ENCODE measurements at regions not wholly inside any gene's neighbourhood (a gene's known extent, or its start where the extent isn't known, plus 50 kb on each side); places are given as distances from the start of the nearest gene placed in this dataset.
A peak's percentile ranks its signal among the peaks of the same experiment; 100 is the strongest.

DNA sequence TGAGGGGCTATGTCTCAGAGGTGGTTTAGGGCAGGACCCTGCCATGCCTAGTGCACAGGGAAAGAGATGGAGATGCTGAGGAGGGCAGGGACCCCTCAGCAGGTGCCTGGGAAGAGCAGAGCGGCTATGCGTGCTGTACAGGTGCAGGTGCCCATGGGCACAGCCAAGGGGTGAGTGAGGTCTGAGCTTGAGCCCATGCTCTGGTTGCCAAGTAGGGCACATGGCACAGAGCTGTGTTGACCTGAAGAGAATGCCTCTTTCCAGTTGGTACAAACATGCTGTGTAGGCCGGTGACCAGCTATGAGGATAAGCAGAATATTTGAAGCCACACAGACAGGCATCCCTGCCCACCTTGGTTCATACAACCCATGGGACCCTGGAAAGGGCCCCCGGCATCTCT, 65.8 kb upstream of the NECTIN1 start:
- Mint-ChIP-seq H3K9me3 (no peaks in the 10 kb centered on the region), H3K4me1 (no peaks in the 10 kb centered on the region), H3K4me3 (no peak overlapping the region), H3K27me3 (peaks cover 11% of the 10 kb centered on the region), H3K27ac (no peak overlapping the region), H3K36me3 (no peaks in the 10 kb centered on the region)
- DNase-seq (no peak), ATAC-seq (ENCODE audit: low read depth) (no peak)
- POLR2A ChIA-PET = no interaction called here

DNA sequence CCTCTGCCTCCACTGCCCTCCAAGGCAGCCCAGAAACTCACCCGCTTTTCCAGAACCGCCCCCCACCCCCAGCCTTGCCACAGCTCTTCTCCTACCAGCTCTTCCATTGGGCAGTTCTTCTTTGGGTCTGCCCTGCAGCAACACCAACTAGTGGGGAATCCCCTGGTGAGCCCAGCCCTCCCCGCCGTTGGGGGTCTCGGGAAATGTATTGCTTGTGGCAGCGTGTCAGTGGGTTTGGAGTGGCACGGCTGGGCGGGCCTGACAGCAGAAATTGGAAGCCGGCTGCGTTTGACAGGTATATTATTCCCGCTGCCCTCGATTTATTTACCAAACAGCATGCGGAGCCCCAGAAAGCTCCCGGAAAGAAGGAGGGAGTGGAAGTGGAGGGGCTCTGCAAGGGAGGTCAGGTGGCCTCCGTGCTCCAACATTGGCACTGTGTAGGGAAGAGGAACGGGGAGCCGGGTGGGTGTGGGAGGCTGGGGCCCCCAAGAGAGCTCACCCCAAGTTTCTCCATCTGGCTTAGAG, 65.2 kb upstream of the NECTIN1 start:
- no peaks in the 10 kb centered on the region for H3K4me1 Mint-ChIP-seq
- DNase-seq (no peak), ATAC-seq (ENCODE audit: low read depth) (no peak)
- H3K4me3 Mint-ChIP-seq = no peak overlapping the region
- no peaks in the 10 kb centered on the region for H3K9me3 Mint-ChIP-seq
- POLR2A ChIA-PET = no interaction called here
- no peaks in the 10 kb centered on the region for H3K36me3 Mint-ChIP-seq
- no peak overlapping the region for H3K27ac Mint-ChIP-seq
- peaks cover 11% of the 10 kb centered on the region for H3K27me3 Mint-ChIP-seq

DNA sequence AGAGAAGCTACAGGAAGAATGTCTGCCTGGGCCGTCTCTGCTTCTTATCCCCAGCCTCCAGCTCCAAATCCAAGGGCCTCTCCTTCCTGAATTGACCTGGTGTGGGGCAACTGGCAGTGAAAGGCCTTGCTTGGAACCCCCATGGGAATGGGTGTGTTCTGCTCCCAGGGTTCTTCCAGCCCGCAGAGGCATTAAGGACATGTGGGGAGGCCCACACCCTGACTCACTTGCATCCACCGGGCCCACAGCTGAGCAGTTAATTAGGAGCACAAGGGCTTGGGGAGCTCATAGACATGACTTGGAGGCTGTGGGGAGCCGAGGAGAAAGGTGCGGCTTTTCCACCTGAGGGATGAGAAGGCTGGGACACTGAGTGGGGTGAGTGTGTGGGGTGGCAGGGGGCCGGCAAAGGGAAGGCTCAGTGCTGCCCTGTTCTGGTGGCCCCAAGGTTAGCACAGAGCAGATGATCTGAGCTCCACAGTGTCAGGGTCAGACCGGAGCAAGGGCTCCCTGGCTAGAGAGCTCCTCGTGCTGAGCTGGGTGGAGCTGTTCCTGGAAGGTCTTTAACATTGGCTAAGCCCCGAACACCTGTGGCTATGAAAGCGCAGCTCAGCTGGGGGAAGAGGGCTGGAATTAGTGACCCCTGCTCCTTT, 64.5 kb upstream of the NECTIN1 start:
- POLR2A ChIA-PET = no interaction called here
- no peak for DNase-seq
- no peaks in the 10 kb centered on the region for H3K4me1 Mint-ChIP-seq
- no peaks in the 10 kb centered on the region for H3K36me3 Mint-ChIP-seq
- no peak overlapping the region for H3K4me3 Mint-ChIP-seq
- ATAC-seq (ENCODE audit: low read depth) = no peak
- H3K27ac Mint-ChIP-seq = no peak overlapping the region
- H3K9me3 Mint-ChIP-seq = no peaks in the 10 kb centered on the region
- peaks cover 11% of the 10 kb centered on the region for H3K27me3 Mint-ChIP-seq

DNA sequence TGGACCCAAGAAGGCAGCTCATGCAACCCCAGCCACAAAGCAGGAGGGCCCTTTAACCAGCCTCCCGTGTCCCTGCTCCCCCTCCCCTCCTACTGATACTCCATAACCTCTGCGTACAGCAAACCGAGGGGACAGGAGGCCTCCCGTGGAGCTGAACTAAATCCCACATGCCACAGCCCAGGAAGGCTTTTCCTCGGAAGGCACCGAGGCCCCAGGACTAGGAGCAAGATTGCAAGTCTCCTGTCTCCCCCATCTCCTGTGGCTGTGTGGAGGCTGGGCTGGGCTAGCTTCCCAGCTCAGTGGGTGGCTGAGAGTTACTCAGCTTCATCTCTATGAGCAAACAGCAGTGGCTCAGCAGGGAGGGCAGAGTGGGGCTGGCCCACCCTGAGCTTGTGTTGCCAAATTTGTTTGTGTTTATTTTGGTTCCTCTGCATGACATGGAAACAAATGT, 62.7 kb upstream of the NECTIN1 start:
- Mint-ChIP-seq H3K9me3 (no peaks in the 10 kb centered on the region), H3K36me3 (no peaks in the 10 kb centered on the region), H3K27ac (no peak overlapping the region), H3K4me3 (no peak overlapping the region), H3K4me1 (no peaks in the 10 kb centered on the region), H3K27me3 (peaks cover 5% of the 10 kb centered on the region)
- DNase-seq = no peak
- ATAC-seq (ENCODE audit: low read depth) = no peak
- POLR2A ChIA-PET = no interaction called here

DNA sequence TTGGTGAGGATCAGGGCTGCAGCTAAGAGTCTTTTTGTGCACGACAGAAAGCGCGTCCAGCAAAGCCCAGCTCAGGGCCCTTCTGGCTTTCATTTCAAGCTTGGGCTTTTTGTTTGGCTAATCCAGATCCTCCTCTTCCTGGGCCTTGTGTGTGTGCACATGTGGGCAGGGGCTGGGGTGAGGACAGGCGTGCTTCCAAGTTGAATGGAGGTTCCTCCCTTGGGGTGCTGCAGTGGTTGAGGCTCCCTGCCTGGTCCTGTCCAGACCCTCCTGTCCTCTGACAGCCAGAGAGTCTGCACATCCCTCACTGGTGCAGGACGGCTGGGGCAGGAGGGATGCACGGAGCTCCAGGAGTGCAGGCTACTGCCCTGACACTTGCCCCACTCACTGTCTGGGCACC, 62.0 kb upstream of the NECTIN1 start:
- peak; percentile 32 for ATAC-seq (ENCODE audit: low read depth)
- Mint-ChIP-seq H3K4me3 (no peak overlapping the region), H3K4me1 (no peaks in the 10 kb centered on the region), H3K27me3 (peaks cover 3% of the 10 kb centered on the region), H3K27ac (no peak overlapping the region), H3K9me3 (no peaks in the 10 kb centered on the region), H3K36me3 (no peaks in the 10 kb centered on the region)
- POLR2A ChIA-PET = no interaction called here
- DNase-seq = no peak

DNA sequence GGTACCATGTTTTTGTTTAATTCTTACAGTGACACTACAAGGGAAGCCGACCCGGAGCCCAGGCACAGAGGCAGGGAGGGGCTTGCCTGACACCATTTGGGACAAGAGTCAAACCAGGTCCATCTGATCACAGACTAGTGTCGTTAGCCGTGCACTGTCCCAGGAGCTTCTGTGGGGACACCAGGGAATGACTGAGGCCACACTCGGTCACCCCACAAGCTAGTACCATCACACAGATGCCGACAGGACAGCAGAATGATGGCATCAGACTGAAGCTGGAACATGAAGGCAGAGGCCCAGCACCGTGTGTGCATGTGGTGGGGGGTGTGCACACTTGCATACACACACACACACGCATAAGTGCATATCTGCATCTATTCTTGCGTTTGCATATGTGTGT, 61.5 kb upstream of the NECTIN1 start:
- no peak for DNase-seq
- POLR2A ChIA-PET = no interaction called here
- Mint-ChIP-seq H3K4me1 (no peaks in the 10 kb centered on the region), H3K4me3 (no peak overlapping the region), H3K36me3 (no peaks in the 10 kb centered on the region), H3K9me3 (no peaks in the 10 kb centered on the region), H3K27me3 (peaks cover 3% of the 10 kb centered on the region), H3K27ac (no peak overlapping the region)
- no peak for ATAC-seq (ENCODE audit: low read depth)

DNA sequence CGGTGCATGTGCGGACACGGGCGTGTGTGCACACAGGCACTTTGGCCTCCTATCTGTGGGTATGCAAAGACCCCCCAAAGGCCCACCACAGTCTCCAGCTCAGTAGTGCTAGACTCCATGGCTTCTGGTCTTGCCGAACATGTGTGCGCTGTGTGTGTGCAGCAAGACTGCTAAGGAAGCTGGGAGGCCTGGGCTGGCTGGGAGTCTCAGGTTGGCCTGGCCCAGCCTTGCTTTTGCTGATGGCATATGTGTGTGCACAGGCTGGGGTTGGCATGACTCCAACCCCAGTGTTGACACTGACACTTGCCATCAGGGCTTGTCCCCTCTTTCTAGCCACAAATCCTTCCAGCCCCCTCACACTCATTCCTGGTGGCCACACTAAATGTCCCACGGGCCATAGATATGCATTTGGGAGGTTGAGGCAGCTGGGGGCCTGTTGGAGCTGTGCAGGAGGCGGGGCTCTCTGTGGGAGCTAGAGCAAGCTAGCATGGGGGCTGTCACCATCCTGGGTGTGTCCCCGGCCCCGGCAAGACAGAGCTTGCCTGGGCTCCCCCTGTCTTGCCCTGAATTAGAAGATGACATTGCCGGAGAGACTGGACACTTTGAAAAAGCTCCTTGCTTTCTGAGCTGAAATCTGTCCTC, 60.9 kb upstream of the NECTIN1 start:
- DNase-seq (no peak), ATAC-seq (ENCODE audit: low read depth) (no peak)
- Mint-ChIP-seq H3K9me3 (no peaks in the 10 kb centered on the region), H3K27me3 (peaks cover 3% of the 10 kb centered on the region), H3K4me3 (no peak overlapping the region), H3K4me1 (no peaks in the 10 kb centered on the region), H3K36me3 (no peaks in the 10 kb centered on the region), H3K27ac (no peak overlapping the region)
- POLR2A ChIA-PET = no interaction called here

DNA sequence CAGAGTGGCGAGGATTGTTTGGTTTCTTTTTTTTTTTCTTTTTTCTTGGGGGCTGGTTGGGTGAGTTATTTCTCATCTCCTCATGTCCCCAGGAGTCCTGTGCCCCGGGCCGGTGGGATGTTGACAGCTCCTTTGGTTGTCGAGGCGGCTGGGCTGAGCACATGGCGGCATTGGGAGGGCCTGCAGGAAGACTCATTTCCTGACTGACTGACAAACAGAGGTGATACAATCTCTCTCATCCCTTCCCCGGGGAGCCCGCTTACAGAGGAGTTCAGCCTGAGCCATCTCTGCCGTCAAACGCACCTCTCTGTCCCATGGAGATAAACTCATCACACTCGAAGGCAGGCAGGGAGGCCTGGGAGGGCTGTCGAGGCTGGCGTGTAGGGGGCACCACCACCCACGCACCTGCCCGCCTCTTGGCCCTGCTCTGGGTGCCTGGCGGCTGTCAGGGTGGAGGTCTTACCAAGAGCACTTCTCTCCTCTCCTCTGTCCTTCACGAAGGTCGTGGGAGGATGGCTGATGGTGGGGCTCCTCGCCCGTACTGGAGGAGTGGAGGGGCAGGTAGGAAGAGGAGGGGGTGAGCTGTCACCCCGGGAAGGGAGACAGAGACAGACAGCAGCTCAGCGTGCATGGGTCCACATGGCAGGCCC, 60.0 kb upstream of the NECTIN1 start:
- Mint-ChIP-seq H3K4me3 (no peak overlapping the region), H3K36me3 (no peaks in the 10 kb centered on the region), H3K27ac (no peak overlapping the region), H3K27me3 (peaks cover 3% of the 10 kb centered on the region), H3K9me3 (no peaks in the 10 kb centered on the region), H3K4me1 (no peaks in the 10 kb centered on the region)
- no peak for DNase-seq
- no peak for ATAC-seq (ENCODE audit: low read depth)
- POLR2A ChIA-PET = no interaction called here

DNA sequence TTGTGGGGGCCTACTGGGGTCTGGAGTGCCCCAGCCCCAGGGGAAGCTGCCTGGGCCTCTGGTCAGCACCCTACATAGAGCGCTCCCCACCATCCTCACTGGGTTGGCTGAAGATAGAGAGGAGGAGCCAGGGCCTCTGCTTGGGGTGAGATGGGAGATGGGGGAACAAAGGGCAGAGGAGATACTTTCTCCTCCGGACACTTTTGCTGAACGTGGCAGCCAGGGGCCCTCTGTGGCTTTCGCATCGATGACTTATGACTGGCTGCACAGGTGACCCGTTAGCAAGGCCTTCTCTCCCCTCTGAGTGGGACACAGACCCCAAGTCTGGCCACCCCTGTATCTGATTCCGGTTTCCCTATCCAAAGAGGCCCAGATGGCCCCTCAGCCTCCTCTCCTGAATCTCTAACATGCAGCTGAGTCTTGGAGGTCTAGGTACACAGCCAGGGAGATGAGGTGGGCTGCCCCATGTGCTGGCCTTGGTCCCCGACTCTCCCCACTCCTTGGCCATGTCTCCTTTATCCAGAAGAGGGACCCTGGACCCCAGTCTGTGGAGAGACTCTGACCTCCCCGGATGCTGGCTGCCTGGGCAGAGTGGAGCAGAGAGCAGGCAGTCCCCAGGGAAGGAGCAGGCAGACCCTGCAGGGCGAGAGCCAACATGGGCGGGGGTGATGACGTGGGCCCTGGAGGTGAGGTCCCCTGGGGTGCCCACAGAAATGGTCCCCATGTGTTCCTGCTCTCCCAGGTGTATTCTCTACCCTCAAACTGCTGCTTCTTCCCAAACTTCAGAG, 59.3 kb upstream of the NECTIN1 start:
- peaks cover 3% of the 10 kb centered on the region for H3K27me3 Mint-ChIP-seq
- no peaks in the 10 kb centered on the region for H3K9me3 Mint-ChIP-seq
- ATAC-seq (ENCODE audit: low read depth) = no peak
- H3K4me3 Mint-ChIP-seq = no peak overlapping the region
- H3K27ac Mint-ChIP-seq = no peak overlapping the region
- no peaks in the 10 kb centered on the region for H3K4me1 Mint-ChIP-seq
- POLR2A ChIA-PET = no interaction called here
- DNase-seq = no peak
- H3K36me3 Mint-ChIP-seq = no peaks in the 10 kb centered on the region

DNA sequence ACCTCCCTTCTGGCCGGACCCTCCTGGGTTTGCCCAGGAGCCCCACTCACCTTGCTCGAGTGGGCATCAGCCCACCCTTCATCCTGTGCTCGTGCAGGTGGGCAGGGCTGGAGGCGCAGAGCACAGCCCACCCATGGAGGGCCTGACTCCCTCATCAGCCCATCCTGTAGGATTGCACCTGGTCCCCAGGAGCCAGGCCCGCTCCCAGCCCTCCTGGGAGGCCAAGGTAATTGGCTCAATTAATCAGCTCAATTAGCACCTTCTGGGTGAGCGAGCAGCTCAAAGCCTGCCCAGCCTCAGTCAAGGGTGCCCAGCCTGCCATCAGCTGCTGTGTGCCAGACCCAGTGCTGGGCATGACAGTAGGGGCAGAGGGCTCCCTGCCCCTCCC, 58.1 kb upstream of the NECTIN1 start:
- no peak overlapping the region for H3K4me3 Mint-ChIP-seq
- peaks cover 4% of the 10 kb centered on the region for H3K27me3 Mint-ChIP-seq
- POLR2A ChIA-PET = no interaction called here
- no peaks in the 10 kb centered on the region for H3K36me3 Mint-ChIP-seq
- H3K9me3 Mint-ChIP-seq = no peaks in the 10 kb centered on the region
- ATAC-seq (ENCODE audit: low read depth) (no peak), DNase-seq (no peak)
- H3K27ac Mint-ChIP-seq = no peak overlapping the region
- no peaks in the 10 kb centered on the region for H3K4me1 Mint-ChIP-seq

DNA sequence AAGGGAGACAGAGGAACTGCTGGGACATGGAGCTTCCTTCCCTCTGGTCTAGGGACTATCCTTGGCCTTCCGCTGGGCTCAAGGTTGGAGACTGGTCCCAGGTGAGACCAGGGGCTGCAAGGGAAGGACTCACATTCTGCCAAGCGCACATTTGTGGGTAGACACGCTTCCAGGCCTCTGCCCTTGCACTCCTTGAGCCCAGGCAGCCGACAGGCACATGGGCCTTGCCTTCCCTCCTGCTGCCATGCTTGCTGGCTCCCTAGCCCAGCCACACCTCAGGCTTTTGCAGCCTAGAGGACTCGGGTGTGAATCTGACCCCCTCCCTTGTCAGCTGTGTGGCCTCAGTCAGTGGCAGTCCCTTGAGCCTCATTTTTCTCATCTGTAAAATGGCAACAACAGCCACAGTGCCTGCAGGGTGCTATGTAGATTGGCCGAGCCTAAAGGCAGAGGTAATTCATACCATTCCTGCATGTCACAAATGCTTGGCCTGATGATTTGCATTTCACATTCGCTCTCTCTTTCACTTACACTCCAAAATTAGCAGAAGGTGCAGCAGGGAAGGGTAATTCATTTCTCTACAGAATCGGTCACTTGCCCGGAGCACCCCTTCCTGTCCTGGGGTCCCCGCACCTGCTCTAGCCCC, 57.6 kb upstream of the NECTIN1 start:
- Mint-ChIP-seq H3K27ac (no peak overlapping the region), H3K4me3 (no peak overlapping the region), H3K36me3 (no peaks in the 10 kb centered on the region), H3K9me3 (no peaks in the 10 kb centered on the region), H3K4me1 (no peaks in the 10 kb centered on the region), H3K27me3 (peaks cover 4% of the 10 kb centered on the region)
- no peak for DNase-seq
- no peak for ATAC-seq (ENCODE audit: low read depth)
- POLR2A ChIA-PET = no interaction called here

DNA sequence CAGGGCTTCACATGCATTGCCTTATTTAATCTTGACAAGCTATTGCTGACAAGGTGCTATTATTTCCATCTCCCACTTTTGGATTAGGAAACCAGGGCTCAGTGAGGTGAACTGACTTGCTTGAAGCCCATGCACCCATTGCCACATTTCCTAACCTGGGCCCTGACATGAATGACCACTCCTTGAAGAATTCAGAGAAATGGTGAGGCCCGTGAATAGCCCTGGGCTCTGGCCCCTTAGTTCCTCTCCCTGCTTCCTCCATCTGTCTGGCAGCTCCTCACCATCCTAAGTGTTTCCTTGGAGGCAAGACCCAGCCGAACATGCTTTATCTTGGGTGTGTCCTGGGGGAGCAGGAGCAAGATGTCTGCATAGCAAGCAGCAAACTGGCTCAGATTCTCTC, 56.1 kb upstream of the NECTIN1 start:
- ATAC-seq (ENCODE audit: low read depth) (no peak), DNase-seq (no peak)
- no peaks in the 10 kb centered on the region for H3K4me1 Mint-ChIP-seq
- H3K9me3 Mint-ChIP-seq = no peaks in the 10 kb centered on the region
- no peak overlapping the region for H3K27ac Mint-ChIP-seq
- no peak overlapping the region for H3K4me3 Mint-ChIP-seq
- peaks cover 6% of the 10 kb centered on the region for H3K27me3 Mint-ChIP-seq
- no peaks in the 10 kb centered on the region for H3K36me3 Mint-ChIP-seq
- POLR2A ChIA-PET = no interaction called here

DNA sequence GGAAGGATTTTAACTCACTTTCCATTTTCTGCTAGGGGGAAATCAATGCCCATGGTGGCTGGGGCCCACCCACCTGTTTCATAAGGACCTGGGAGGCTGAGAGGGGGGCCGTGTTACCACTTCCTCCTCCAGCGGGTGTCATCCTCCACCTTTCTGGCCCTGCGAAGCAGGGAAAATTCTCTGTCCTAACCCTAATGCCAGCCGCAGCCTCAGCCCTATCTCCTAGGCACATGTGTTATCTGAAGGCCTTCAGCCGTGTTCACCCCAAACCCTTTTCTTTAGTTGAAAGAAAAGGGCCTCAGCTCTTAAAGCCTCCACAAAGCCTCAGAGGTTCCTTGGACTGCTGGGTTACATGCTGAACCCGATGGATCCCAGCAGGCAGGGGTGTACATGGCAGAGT, 55.4 kb upstream of the NECTIN1 start:
- Mint-ChIP-seq H3K27me3 (peaks cover 6% of the 10 kb centered on the region), H3K4me1 (no peaks in the 10 kb centered on the region), H3K36me3 (no peaks in the 10 kb centered on the region), H3K27ac (no peak overlapping the region), H3K4me3 (no peak overlapping the region), H3K9me3 (no peaks in the 10 kb centered on the region)
- POLR2A ChIA-PET = no interaction called here
- ATAC-seq (ENCODE audit: low read depth) (no peak), DNase-seq (no peak)
